ENCODE measurements at regions not wholly inside any gene's neighbourhood (a gene's known extent, or its start where the extent isn't known, plus 50 kb on each side); places are given as distances from the start of the nearest gene placed in this dataset.

DNA sequence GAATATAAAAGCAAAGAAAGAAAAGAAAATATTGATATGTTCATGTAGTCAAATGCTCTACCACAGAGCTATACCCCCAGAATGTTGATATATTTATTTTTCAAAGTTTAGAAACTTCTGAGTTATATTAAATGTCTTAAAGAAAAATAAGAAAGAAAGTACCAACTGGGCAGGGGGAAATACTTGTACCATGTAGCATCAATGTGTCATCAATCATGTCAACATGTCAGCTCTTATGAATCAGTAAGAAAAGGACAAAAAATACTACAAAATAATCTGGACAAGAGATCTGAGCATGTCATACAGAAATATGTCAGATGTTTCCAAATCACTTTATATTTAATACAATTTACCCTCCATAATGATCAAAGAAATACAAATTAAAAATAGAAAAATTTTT lies 595.1 kb upstream of the ATP2B1 start:
- H3K4me1 Mint-ChIP-seq (ENCODE audit: low read depth): peaks cover 5% of the 10 kb centered on the region; the same call in 1 of the 2 replicates

GRCh38 chr12:90301561-90302133 lies 593.0 kb upstream of the ATP2B1 start:
- Mint-ChIP-seq H3K4me1 (ENCODE audit: low read depth) (peaks cover 14% of the 10 kb centered on the region; the same call in 1 of the 2 replicates), H3K36me3 (ENCODE audit: low read depth) (no peaks in the 10 kb centered on the region), H3K9me3 (no peaks in the 10 kb centered on the region), H3K27ac (no peak overlapping the region), H3K4me3 (no peak overlapping the region), H3K27me3 (ENCODE audit: insufficient read depth) (no peaks in the 10 kb centered on the region)
- no peak for DNase-seq
- TF ChIP-seq, protein P1, sequence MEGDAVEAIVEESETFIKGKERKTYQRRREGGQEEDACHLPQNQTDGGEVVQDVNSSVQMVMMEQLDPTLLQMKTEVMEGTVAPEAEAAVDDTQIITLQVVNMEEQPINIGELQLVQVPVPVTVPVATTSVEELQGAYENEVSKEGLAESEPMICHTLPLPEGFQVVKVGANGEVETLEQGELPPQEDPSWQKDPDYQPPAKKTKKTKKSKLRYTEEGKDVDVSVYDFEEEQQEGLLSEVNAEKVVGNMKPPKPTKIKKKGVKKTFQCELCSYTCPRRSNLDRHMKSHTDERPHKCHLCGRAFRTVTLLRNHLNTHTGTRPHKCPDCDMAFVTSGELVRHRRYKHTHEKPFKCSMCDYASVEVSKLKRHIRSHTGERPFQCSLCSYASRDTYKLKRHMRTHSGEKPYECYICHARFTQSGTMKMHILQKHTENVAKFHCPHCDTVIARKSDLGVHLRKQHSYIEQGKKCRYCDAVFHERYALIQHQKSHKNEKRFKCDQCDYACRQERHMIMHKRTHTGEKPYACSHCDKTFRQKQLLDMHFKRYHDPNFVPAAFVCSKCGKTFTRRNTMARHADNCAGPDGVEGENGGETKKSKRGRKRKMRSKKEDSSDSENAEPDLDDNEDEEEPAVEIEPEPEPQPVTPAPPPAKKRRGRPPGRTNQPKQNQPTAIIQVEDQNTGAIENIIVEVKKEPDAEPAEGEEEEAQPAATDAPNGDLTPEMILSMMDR (IDR thresholded peaks at IDR 0.05): no peak

More for the DNA sequence above, 595.1 kb upstream of the ATP2B1 start:
- Mint-ChIP-seq H3K27ac (no peak overlapping the region), H3K9me3 (no peaks in the 10 kb centered on the region), H3K36me3 (ENCODE audit: low read depth) (no peaks in the 10 kb centered on the region), H3K4me3 (no peak overlapping the region), H3K27me3 (ENCODE audit: insufficient read depth) (peaks cover 2% of the 10 kb centered on the region)
- DNase-seq: no peak
- TF ChIP-seq, protein P1 (IDR thresholded peaks at IDR 0.05): no peak

DNA sequence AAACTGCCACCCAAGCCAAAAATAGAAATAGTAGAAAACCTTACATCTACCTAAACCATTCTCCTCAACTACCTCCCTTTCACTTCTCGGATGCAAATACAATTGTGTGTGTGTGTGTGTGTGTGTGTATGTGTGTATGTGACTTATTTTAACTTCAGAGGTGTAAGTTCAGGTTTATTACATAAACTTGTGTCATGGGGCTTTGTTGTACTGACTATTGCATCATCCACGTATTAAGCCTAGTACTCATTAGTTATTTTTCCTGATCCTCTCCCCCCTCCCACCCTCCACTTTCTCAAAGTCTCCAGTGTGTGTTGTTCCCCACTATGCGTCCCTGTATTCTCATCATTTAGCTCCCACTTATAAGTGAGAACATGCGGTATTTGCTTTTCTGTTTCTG lies 592.5 kb upstream of the ATP2B1 start:
- Mint-ChIP-seq H3K9me3 (no peaks in the 10 kb centered on the region), H3K4me1 (ENCODE audit: low read depth) (peaks cover 14% of the 10 kb centered on the region; the same call in 1 of the 2 replicates), H3K27me3 (ENCODE audit: insufficient read depth) (no peaks in the 10 kb centered on the region), H3K4me3 (no peak overlapping the region), H3K27ac (no peak overlapping the region), H3K36me3 (ENCODE audit: low read depth) (no peaks in the 10 kb centered on the region)
- DNase-seq: no peak
- TF ChIP-seq, protein P1 (IDR thresholded peaks at IDR 0.05): no peak

DNA sequence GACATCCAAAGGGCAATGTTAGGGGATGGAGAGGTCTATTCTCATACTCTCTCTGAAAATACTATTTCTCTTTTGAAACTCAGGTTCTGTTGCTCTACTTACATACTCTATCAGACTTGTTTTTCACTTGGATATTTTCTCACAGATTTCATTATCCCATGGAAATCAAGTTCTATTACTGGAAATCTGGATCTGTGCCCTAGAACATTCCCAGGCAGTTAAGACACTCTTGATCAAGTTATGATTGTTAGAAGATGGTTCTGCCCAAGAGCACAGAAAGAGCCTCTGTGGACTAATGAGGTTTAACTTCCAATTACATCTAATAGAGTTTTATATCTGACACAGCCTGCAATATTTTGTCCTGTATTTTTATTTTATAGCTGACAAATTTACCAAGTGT lies 591.0 kb upstream of the ATP2B1 start:
- no peak for DNase-seq
- Mint-ChIP-seq H3K9me3 (no peaks in the 10 kb centered on the region), H3K36me3 (ENCODE audit: low read depth) (no peaks in the 10 kb centered on the region), H3K27ac (peak overlapping the region; percentile 44; the same call in 1 of the 2 replicates), H3K4me1 (ENCODE audit: low read depth) (peaks cover 14% of the 10 kb centered on the region; the same call in 1 of the 2 replicates), H3K4me3 (peak overlapping the region; percentile 74; the same call in 1 of the 2 replicates), H3K27me3 (ENCODE audit: insufficient read depth) (no peaks in the 10 kb centered on the region)
- TF ChIP-seq, protein P1 (IDR thresholded peaks at IDR 0.05): no peak

DNA sequence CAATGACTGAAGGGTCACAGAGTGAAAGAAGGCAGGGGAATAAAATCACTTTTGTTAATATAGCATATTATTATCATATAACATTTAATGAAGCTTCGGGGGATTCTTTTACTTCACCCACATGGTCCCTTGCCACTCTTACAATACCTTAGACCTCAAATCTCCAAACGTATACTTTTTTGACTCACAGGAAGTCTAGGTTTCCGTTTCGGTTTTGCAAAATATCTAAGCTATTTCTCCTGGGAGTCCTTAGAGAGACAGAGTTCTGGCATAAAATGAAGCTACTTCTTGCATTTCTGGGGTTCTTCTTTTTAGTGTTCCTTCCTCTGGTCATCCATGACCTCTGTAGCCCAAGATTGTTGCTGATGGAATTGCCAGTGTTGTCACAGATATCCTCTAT lies 590.5 kb upstream of the ATP2B1 start:
- no peak for DNase-seq
- Mint-ChIP-seq H3K27me3 (ENCODE audit: insufficient read depth) (no peaks in the 10 kb centered on the region), H3K4me3 (peak overlapping the region; percentile 74; the same call in 1 of the 2 replicates), H3K4me1 (ENCODE audit: low read depth) (peaks cover 14% of the 10 kb centered on the region; the same call in 1 of the 2 replicates), H3K27ac (peak overlapping the region; percentile 44; the same call in 1 of the 2 replicates), H3K9me3 (no peaks in the 10 kb centered on the region), H3K36me3 (ENCODE audit: low read depth) (no peaks in the 10 kb centered on the region)
- TF ChIP-seq, protein P1 (IDR thresholded peaks at IDR 0.05): no peak
